ENCODE measurements at regions not wholly inside any gene's neighbourhood (a gene's known extent, or its start where the extent isn't known, plus 50 kb on each side); places are given as distances from the start of the nearest gene placed in this dataset.
"Not testable (repeated sequence)": the region's sequence is repeated elsewhere in the genome, so short reads cannot be mapped to it uniquely, and the experiment has no call there.

GRCh38 chr7:68613405-68613804, 984.9 kb upstream of the AUTS2 start:
- no peak overlapping the region for H3K4me3 Mint-ChIP-seq (ENCODE audit: low read depth)
- H3K27me3 Mint-ChIP-seq (ENCODE audit: low read depth) = no peaks in the 10 kb centered on the region
- H3K9me3 Mint-ChIP-seq = peaks cover 69% of the 10 kb centered on the region
- H3K36me3 Mint-ChIP-seq (ENCODE audit: low read depth) = no peaks in the 10 kb centered on the region
- DNase-seq (ENCODE audit: low spot score) = no peak
- intact Hi-C loops (cut with micrococcal nuclease) = no loop called here
- H3K27ac Mint-ChIP-seq = no peak overlapping the region
- H3K4me1 Mint-ChIP-seq (ENCODE audit: low read depth) = no peaks in the 10 kb centered on the region

GRCh38 chr7:68613897-68614296, 984.4 kb upstream of the AUTS2 start:
- DNase-seq (ENCODE audit: low spot score) = no peak
- Mint-ChIP-seq H3K9me3 (peaks cover 66% of the 10 kb centered on the region), H3K4me1 (ENCODE audit: low read depth) (no peaks in the 10 kb centered on the region), H3K36me3 (ENCODE audit: low read depth) (no peaks in the 10 kb centered on the region), H3K27me3 (ENCODE audit: low read depth) (no peaks in the 10 kb centered on the region), H3K4me3 (ENCODE audit: low read depth) (no peak overlapping the region), H3K27ac (no peak overlapping the region)
- intact Hi-C loops (cut with micrococcal nuclease) = no loop called here

GRCh38 chr7:68619526-68619925, 978.7 kb upstream of the AUTS2 start:
- Mint-ChIP-seq H3K27ac (no peak overlapping the region), H3K36me3 (ENCODE audit: low read depth) (no peaks in the 10 kb centered on the region), H3K4me1 (ENCODE audit: low read depth) (no peaks in the 10 kb centered on the region), H3K9me3 (peaks cover 69% of the 10 kb centered on the region), H3K27me3 (ENCODE audit: low read depth) (no peaks in the 10 kb centered on the region), H3K4me3 (ENCODE audit: low read depth) (no peak overlapping the region)
- no peak for DNase-seq (ENCODE audit: low spot score)
- intact Hi-C loops (cut with micrococcal nuclease) = no loop called here

- Mint-ChIP-seq H3K36me3 (ENCODE audit: low read depth) (no peaks in the 10 kb centered on the region), H3K27ac (no peak overlapping the region), H3K4me3 (ENCODE audit: low read depth) (no peak overlapping the region), H3K27me3 (ENCODE audit: low read depth) (no peaks in the 10 kb centered on the region), H3K9me3 (peaks cover 63% of the 10 kb centered on the region), H3K4me1 (ENCODE audit: low read depth) (no peaks in the 10 kb centered on the region)
- intact Hi-C loops (cut with micrococcal nuclease) = no loop called here
- DNase-seq (ENCODE audit: low spot score) = no peak
These were observed 975.8 kb upstream of the AUTS2 start for GRCh38 chr7:68622500-68622899.

GRCh38 chr7:68623030-68623429, 975.2 kb upstream of the AUTS2 start:
- Mint-ChIP-seq H3K27ac (no peak overlapping the region), H3K4me1 (ENCODE audit: low read depth) (no peaks in the 10 kb centered on the region)
- intact Hi-C loops (cut with micrococcal nuclease) = no loop called here

GRCh38 chr7:68627247-68627864, 970.9 kb upstream of the AUTS2 start:
- peaks cover 62% of the 10 kb centered on the region for H3K9me3 Mint-ChIP-seq
- H3K36me3 Mint-ChIP-seq (ENCODE audit: low read depth) = no peaks in the 10 kb centered on the region

More at GRCh38 chr7:68623030-68623429, 975.2 kb upstream of the AUTS2 start:
- no peak for DNase-seq (ENCODE audit: low spot score)
- H3K36me3 Mint-ChIP-seq (ENCODE audit: low read depth) = no peaks in the 10 kb centered on the region
- peaks cover 61% of the 10 kb centered on the region for H3K9me3 Mint-ChIP-seq
- H3K27me3 Mint-ChIP-seq (ENCODE audit: low read depth) = no peaks in the 10 kb centered on the region
- no peak overlapping the region for H3K4me3 Mint-ChIP-seq (ENCODE audit: low read depth)

GRCh38 chr7:68630914-68631313, 967.4 kb upstream of the AUTS2 start:
- H3K36me3 Mint-ChIP-seq (ENCODE audit: low read depth); DNase-seq (ENCODE audit: low spot score); H3K27me3 Mint-ChIP-seq (ENCODE audit: low read depth); H3K4me1 Mint-ChIP-seq (ENCODE audit: low read depth); intact Hi-C loops (cut with micrococcal nuclease); H3K4me3 Mint-ChIP-seq (ENCODE audit: low read depth); H3K27ac Mint-ChIP-seq: not testable (repeated sequence)
- H3K9me3 Mint-ChIP-seq = peaks cover 54% of the 10 kb centered on the region

More at GRCh38 chr7:68627247-68627864, 970.9 kb upstream of the AUTS2 start:
- no peak for DNase-seq (ENCODE audit: low spot score)
- H3K4me1 Mint-ChIP-seq (ENCODE audit: low read depth) = no peaks in the 10 kb centered on the region
- H3K27me3 Mint-ChIP-seq (ENCODE audit: low read depth) = no peaks in the 10 kb centered on the region
- intact Hi-C loops (cut with micrococcal nuclease) = no loop called here
- H3K4me3 Mint-ChIP-seq (ENCODE audit: low read depth) = no peak overlapping the region
- no peak overlapping the region for H3K27ac Mint-ChIP-seq

- intact Hi-C loops (cut with micrococcal nuclease) = no loop called here
- Mint-ChIP-seq H3K9me3 (peaks cover 35% of the 10 kb centered on the region), H3K27ac (no peak overlapping the region), H3K4me3 (ENCODE audit: low read depth) (no peak overlapping the region), H3K27me3 (ENCODE audit: low read depth) (no peaks in the 10 kb centered on the region), H3K36me3 (ENCODE audit: low read depth) (no peaks in the 10 kb centered on the region), H3K4me1 (ENCODE audit: low read depth) (no peaks in the 10 kb centered on the region)
- no peak for DNase-seq (ENCODE audit: low spot score)
These were observed 958.2 kb upstream of the AUTS2 start for GRCh38 chr7:68640103-68640502.

- H3K4me1 Mint-ChIP-seq (ENCODE audit: low read depth) = no peaks in the 10 kb centered on the region
- H3K36me3 Mint-ChIP-seq (ENCODE audit: low read depth) = no peaks in the 10 kb centered on the region
- H3K9me3 Mint-ChIP-seq = peaks cover 36% of the 10 kb centered on the region
- H3K27ac Mint-ChIP-seq = no peak overlapping the region
- intact Hi-C loops (cut with micrococcal nuclease) = no loop called here
- no peak overlapping the region for H3K4me3 Mint-ChIP-seq (ENCODE audit: low read depth)
- H3K27me3 Mint-ChIP-seq (ENCODE audit: low read depth) = no peaks in the 10 kb centered on the region
- DNase-seq (ENCODE audit: low spot score) = no peak
These were observed 955.5 kb upstream of the AUTS2 start for GRCh38 chr7:68642727-68643126.

GRCh38 chr7:68663392-68663791, 934.9 kb upstream of the AUTS2 start:
- H3K36me3 Mint-ChIP-seq (ENCODE audit: low read depth) = no peaks in the 10 kb centered on the region
- intact Hi-C loops (cut with micrococcal nuclease) = no loop called here
- H3K27me3 Mint-ChIP-seq (ENCODE audit: low read depth) = no peaks in the 10 kb centered on the region
- H3K4me3 Mint-ChIP-seq (ENCODE audit: low read depth) = no peak overlapping the region
- DNase-seq (ENCODE audit: low spot score) = no peak
- H3K9me3 Mint-ChIP-seq = peaks cover 42% of the 10 kb centered on the region
- no peak overlapping the region for H3K27ac Mint-ChIP-seq
- H3K4me1 Mint-ChIP-seq (ENCODE audit: low read depth) = no peaks in the 10 kb centered on the region

GRCh38 chr7:68671046-68671445, 927.2 kb upstream of the AUTS2 start:
- intact Hi-C loops (cut with micrococcal nuclease) = no loop called here
- no peaks in the 10 kb centered on the region for H3K4me1 Mint-ChIP-seq (ENCODE audit: low read depth)
- DNase-seq (ENCODE audit: low spot score) = no peak
- no peaks in the 10 kb centered on the region for H3K36me3 Mint-ChIP-seq (ENCODE audit: low read depth)
- peaks cover 58% of the 10 kb centered on the region for H3K9me3 Mint-ChIP-seq
- H3K27me3 Mint-ChIP-seq (ENCODE audit: low read depth) = no peaks in the 10 kb centered on the region
- H3K27ac Mint-ChIP-seq = no peak overlapping the region
- no peak overlapping the region for H3K4me3 Mint-ChIP-seq (ENCODE audit: low read depth)

GRCh38 chr7:68671671-68672070, 926.6 kb upstream of the AUTS2 start:
- DNase-seq (ENCODE audit: low spot score) = no peak
- Mint-ChIP-seq H3K4me1 (ENCODE audit: low read depth) (no peaks in the 10 kb centered on the region), H3K27ac (no peak overlapping the region), H3K9me3 (peaks cover 65% of the 10 kb centered on the region), H3K4me3 (ENCODE audit: low read depth) (no peak overlapping the region), H3K27me3 (ENCODE audit: low read depth) (no peaks in the 10 kb centered on the region), H3K36me3 (ENCODE audit: low read depth) (no peaks in the 10 kb centered on the region)
- intact Hi-C loops (cut with micrococcal nuclease) = no loop called here

- DNase-seq (ENCODE audit: low spot score) = no peak
- Mint-ChIP-seq H3K27me3 (ENCODE audit: low read depth) (no peaks in the 10 kb centered on the region), H3K9me3 (peaks cover 68% of the 10 kb centered on the region), H3K4me3 (ENCODE audit: low read depth) (no peak overlapping the region), H3K27ac (no peak overlapping the region), H3K4me1 (ENCODE audit: low read depth) (no peaks in the 10 kb centered on the region), H3K36me3 (ENCODE audit: low read depth) (no peaks in the 10 kb centered on the region)
- intact Hi-C loops (cut with micrococcal nuclease) = no loop called here
These were observed 923.4 kb upstream of the AUTS2 start for GRCh38 chr7:68674826-68675225.
